Stimulated activated effector memory CD8-positive, alpha-beta T cell treated with anti-CD3 and anti-CD28 coated beads, Interleukin-12 subunit alpha, Interleukin-12 subunit beta, amount 100 ng/mL, for 72 hours (primary cell): ENCODE measurements at regions not wholly inside any gene's neighbourhood (a gene's known extent, or its start where the extent isn't known, plus 50 kb on each side); places are given as distances from the start of the nearest gene placed in this dataset.

Experiments
- ATAC-seq: fragments of 150-1000 bp; cut with Tn5 transposase; 2 replicates; pipeline ENCODE4 v1.10.0; 2021
- DNase-seq, 2 donors: peaks; one replicate each; pipeline ENCODE4 v3.0.0; 2021 to 2022; ENCODE audit warnings: low spot score in 2 of 2
- H3K27ac Mint-ChIP-seq: one replicate; pipeline ENCODE4 v1.8.0; 2022; ENCODE audit warnings: mild to moderate bottlenecking, mixed read lengths
- H3K36me3 Mint-ChIP-seq: one replicate; pipeline ENCODE4 v1.8.0; 2022; ENCODE audit warnings: mild to moderate bottlenecking, mixed read lengths
- H3K4me1 Mint-ChIP-seq: one replicate; pipeline ENCODE4 v1.8.0; 2022; ENCODE audit warnings: mixed read lengths
- H3K4me3 Mint-ChIP-seq: one replicate; pipeline ENCODE4 v1.8.0; 2022; ENCODE audit warnings: mild to moderate bottlenecking, mixed read lengths
- H3K9me3 Mint-ChIP-seq: one replicate; pipeline ENCODE4 v1.8.0; 2022; ENCODE audit warnings: mixed read lengths

DNA sequence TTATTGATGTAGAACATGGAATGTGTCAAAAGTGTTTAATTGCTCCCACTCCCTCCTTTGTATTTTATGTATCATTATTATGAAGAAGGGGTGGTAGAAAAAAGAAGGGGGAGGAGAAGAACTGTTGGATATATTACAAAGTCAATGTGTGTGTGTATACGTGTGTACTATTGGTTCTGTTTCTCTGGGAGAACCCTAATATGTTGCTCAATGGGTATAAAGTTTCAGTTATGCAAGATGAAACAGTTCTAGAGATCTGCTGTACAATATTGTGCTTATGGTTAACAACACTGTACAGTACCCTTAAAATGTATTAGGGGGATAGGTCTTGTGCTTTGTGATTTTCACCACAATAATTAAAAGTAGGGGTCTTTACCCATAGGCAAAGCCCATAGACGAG, 58.1 kb upstream of the ZC3H15 start:
- H3K4me1 Mint-ChIP-seq: peaks cover 6% of the 10 kb centered on the region
- no peak for DNase-seq
- no peak overlapping the region for H3K27ac Mint-ChIP-seq
- H3K9me3 Mint-ChIP-seq: no peaks in the 10 kb centered on the region
- H3K4me3 Mint-ChIP-seq: no peak overlapping the region
- no peak for ATAC-seq
- H3K36me3 Mint-ChIP-seq: no peaks in the 10 kb centered on the region

DNA sequence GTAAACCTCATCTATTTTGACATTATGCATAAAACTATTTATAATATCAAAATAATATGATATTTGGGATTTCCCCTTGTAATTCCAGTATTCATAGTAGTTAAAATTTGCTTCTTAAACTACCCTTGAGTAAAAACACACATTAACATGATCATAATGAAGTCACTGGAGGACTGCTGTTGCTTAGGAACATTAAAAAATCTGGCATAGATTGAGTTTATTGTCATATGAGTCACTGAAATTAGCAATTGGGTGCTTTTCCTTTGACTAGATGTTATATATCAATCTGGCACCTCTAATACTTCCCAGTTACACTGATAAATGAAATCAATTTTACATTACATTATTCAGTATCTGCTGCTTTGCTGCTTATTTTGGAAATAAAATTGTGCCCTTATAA, 57.0 kb upstream of the ZC3H15 start:
- H3K36me3 Mint-ChIP-seq: no peaks in the 10 kb centered on the region
- peaks cover 6% of the 10 kb centered on the region for H3K4me1 Mint-ChIP-seq
- H3K4me3 Mint-ChIP-seq: no peak overlapping the region
- no peak for ATAC-seq
- DNase-seq: no peak
- no peaks in the 10 kb centered on the region for H3K9me3 Mint-ChIP-seq
- H3K27ac Mint-ChIP-seq: no peak overlapping the region

DNA sequence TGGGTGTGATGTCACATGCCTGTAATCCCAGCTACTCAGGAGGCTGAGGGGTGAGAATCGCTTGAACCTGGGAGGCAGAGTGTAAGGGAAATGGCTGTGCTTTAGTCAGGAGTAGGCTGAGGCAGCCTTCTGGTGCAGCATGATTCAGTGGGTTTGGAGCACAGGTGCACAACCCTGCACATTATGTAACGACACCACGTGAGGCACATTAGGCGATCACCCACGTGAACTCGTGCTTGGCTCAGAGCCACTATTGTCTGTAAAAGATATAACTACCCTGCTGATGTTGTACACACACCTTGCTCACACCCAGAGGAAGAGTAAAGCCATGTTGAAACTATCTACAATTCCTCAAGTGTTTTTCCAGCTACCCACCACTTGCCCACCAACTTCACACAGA, 54.8 kb upstream of the ZC3H15 start:
- H3K9me3 Mint-ChIP-seq: no peaks in the 10 kb centered on the region
- ATAC-seq: no peak
- no peak overlapping the region for H3K4me3 Mint-ChIP-seq
- no peak for DNase-seq
- H3K36me3 Mint-ChIP-seq: no peaks in the 10 kb centered on the region
- H3K27ac Mint-ChIP-seq: no peak overlapping the region
- peaks cover 5% of the 10 kb centered on the region for H3K4me1 Mint-ChIP-seq

DNA sequence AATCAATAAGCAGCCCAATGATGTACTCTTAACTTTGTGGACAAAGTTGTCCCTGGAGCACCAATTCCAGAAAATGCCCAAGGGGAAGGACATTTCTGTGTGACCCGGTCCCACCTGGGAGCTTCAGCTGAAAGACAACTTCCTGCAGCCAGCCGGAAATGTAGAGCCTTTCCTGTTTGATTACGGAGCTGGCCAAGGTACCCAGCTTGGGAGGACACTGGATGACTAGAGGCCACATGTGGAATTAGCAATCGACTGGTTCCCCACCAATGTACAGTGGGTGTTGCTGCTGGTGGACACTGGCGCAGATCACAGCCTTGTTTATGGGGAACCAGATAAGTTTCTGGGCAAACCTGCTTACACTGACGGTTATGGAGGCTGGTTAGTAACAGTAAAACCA, 53.0 kb upstream of the ZC3H15 start:
- Mint-ChIP-seq H3K9me3 (no peaks in the 10 kb centered on the region), H3K27ac (no peak overlapping the region), H3K36me3 (no peaks in the 10 kb centered on the region), H3K4me3 (no peak overlapping the region), H3K4me1 (no peaks in the 10 kb centered on the region)
- ATAC-seq (no peak), DNase-seq (no peak)

DNA sequence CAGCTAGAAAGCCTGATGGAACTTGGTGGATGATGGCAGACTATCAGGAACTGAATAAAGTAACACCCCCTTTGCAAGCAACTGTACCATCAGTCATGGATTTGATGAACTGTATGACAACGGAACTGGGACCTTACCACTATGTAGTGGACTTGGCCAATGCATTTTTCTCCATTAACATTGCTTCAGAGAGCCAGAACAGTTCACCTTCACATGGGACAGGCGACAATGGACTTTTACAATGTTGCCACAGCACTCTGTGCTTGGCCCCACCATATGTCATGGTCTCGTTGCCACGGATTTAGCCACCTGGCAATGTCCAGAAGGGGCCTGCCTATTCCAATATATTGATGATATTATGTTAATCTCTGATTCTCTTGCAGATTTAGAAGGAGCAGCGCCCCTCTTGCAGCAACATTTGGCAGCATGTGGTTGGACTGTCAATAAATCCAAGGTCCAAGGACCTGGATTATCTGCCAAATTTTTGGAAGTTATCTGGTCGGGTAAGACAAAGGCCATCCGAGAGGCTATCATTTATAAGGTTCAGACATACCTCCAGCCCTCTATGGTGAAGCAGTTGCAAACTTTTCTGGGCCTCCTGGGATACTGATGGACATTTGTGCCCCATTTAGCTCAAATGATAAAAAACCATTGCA, 52.2 kb upstream of the ZC3H15 start:
- DNase-seq (no peak), ATAC-seq (no peak)
- no peaks in the 10 kb centered on the region for H3K36me3 Mint-ChIP-seq
- H3K9me3 Mint-ChIP-seq: no peaks in the 10 kb centered on the region
- no peak overlapping the region for H3K27ac Mint-ChIP-seq
- H3K4me3 Mint-ChIP-seq: no peak overlapping the region
- H3K4me1 Mint-ChIP-seq: no peaks in the 10 kb centered on the region
